HepG2 (cell line): ENCODE measurements at regions not wholly inside any gene's neighbourhood (a gene's known extent, or its start where the extent isn't known, plus 50 kb on each side); places are given as distances from the start of the nearest gene placed in this dataset.

Experiments used
- ATAC-seq: fragments of 200-7000 bp; cut with Tn5 transposase; 3 replicates; pipeline ENCODE4 v1.9.1; 2020; ENCODE audit warnings: mild to moderate bottlenecking, moderate library complexity
- BruUV-seq: library from RNA; stranded (reverse); fragments of 400-500 nt; replicated peaks from 2 replicates; lab custom pipeline; 2021; lab: Mats Ljungman, UMichigan
- CTCF ChIA-PET: fragments of 300-600 bp; formaldehyde crosslinking; extraction: SDS; loops from one replicate; lab custom pipeline; 2021; ENCODE audit warnings: low total read pairs, inconsistent platforms, low intra/inter-chr PET ratio; lab: Yijun Ruan, JAX
- POLR2A ChIA-PET: fragments of 350-600 bp; sonication (Branson Sonifier 250); formaldehyde crosslinking; loops from one replicate; lab custom pipeline; 2020; ENCODE audit warnings: antibody characterized with exemption, inconsistent platforms; lab: Yijun Ruan, JAX
- DNase-seq: peaks from one replicate; pipeline ENCODE4 v3.0.0-alpha.2; 2015; ENCODE audit warnings: low spot score
- FAIRE-seq: peaks from 3 replicates; lab custom pipeline; 2011; peaks lifted over from hg19 to GRCh38; lab: Jason Lieb, UNC
- H2AFZ ChIP-seq: one replicate; pipeline ENCODE4 v1.6.1; 2011; ENCODE audit warnings: low read length, inconsistent platforms
- H3K27ac ChIP-seq: fragments of 300-600 bp; 3 replicates; pipeline ENCODE4 v1.8.0; 2011; ENCODE audit warnings: mixed run types, mild to moderate bottlenecking, mixed read lengths, low read length, inconsistent platforms; ENCODE audit not compliant: insufficient read depth; ENCODE audit errors: extremely low read length
- H3K27me3 ChIP-seq, 2 experiments: fragments of 200-600 bp in 1 of 2; 2 replicates in 1 of 2; 3 replicates in 1 of 2; pipeline versions ENCODE4 v1.6.0 to v1.8.0; 2011; ENCODE audit warnings: low read length in 2 of 2, mild to moderate bottlenecking in 2 of 2, moderate library complexity in 2 of 2, inconsistent platforms in 1 of 2; ENCODE audit not compliant: insufficient read depth in 2 of 2, control insufficient read depth in 1 of 2
- H3K36me3 ChIP-seq, 2 experiments: fragments of 200-600 bp in 1 of 2; replicated peaks in 1 of 2; 2 replicates in 1 of 2; 3 replicates in 1 of 2; pipeline versions ENCODE4 v1.5.1 to v1.8.0; 2011; ENCODE audit warnings: low read length in 2 of 2, inconsistent platforms in 1 of 2; ENCODE audit not compliant: insufficient read depth in 2 of 2, control insufficient read depth in 1 of 2
- H3K4me1 ChIP-seq: 2 replicates; pipeline ENCODE4 v1.5.1; 2012; ENCODE audit warnings: low read length, inconsistent platforms; ENCODE audit not compliant: insufficient read depth
- H3K4me2 ChIP-seq: 2 replicates; pipeline ENCODE4 v1.6.0; 2011; ENCODE audit warnings: low read depth, low read length, inconsistent platforms
- H3K4me3 ChIP-seq, 3 experiments: fragments of 200-600 bp in 1 of 3; sonication (generic), shearing (Covaris generic) in 1 of 3; replicated peaks in 1 of 3; 2 replicates each; pipeline ENCODE4 v1.5.1; 2011 to 2016; ENCODE audit warnings: low read length in 3 of 3, inconsistent platforms in 2 of 3, low read depth in 2 of 3, mild to moderate bottlenecking in 2 of 3, control low read depth in 1 of 3, mixed read lengths in 1 of 3; ENCODE audit not compliant: insufficient read depth in 1 of 3
- H3K79me2 ChIP-seq: one replicate; pipeline ENCODE4 v1.6.1; 2011; ENCODE audit warnings: low read length, inconsistent platforms; ENCODE audit not compliant: insufficient read depth
- H3K9ac ChIP-seq: 2 replicates; pipeline ENCODE4 v1.6.0; 2011; ENCODE audit warnings: mild to moderate bottlenecking, low read depth, low read length, inconsistent platforms; ENCODE audit not compliant: insufficient read depth
- H3K9me3 ChIP-seq: 2 replicates; pipeline ENCODE4 v1.5.1; 2012; ENCODE audit warnings: mild to moderate bottlenecking, low read length
- H4K20me1 ChIP-seq: 2 replicates; pipeline ENCODE4 v1.6.0; 2011; ENCODE audit warnings: inconsistent platforms, mild to moderate bottlenecking, low read length, moderate library complexity; ENCODE audit not compliant: insufficient read depth
- KLF9 ChIP-seq: IDR thresholded peaks from 2 replicates; pipeline ENCODE4 v1.6.1; 2016; ENCODE audit warnings: low read depth
- PBX3 ChIP-seq: sonication (generic); formaldehyde crosslinking; IDR thresholded peaks from 2 replicates; pipeline ENCODE4 v1.8.1; 2023; ENCODE audit warnings: missing genetic modification reagents, inconsistent platforms, borderline replicate concordance
- RERE ChIP-seq: IDR thresholded peaks from 2 replicates; pipeline ENCODE4 v1.6.1; 2016; ENCODE audit warnings: low read depth, missing genetic modification reagents, missing compliant biosample characterization
- TBL1XR1 ChIP-seq: fragments of 150-350 bp; IDR thresholded peaks from 2 replicates; pipeline ENCODE4 v1.6.1; 2014; ENCODE audit warnings: borderline replicate concordance, low read length; ENCODE audit not compliant: partially characterized antibody
- UBTF ChIP-seq: sonication (generic); formaldehyde crosslinking; IDR thresholded peaks from 2 replicates; pipeline ENCODE4 v1.4.0; 2020; ENCODE audit warnings: mild to moderate bottlenecking, missing genetic modification reagents
- ZBTB10 ChIP-seq: sonication (generic); formaldehyde crosslinking; IDR thresholded peaks from 2 replicates; pipeline ENCODE4 v1.4.0; 2020; ENCODE audit warnings: missing genetic modification reagents, borderline replicate concordance
- ZNF180 ChIP-seq: sonication (generic); formaldehyde crosslinking; IDR thresholded peaks from 2 replicates; pipeline ENCODE4 v1.4.0; 2020; ENCODE audit warnings: low read depth, missing genetic modification reagents, borderline replicate concordance
- ZNF280D ChIP-seq: sonication (generic); formaldehyde crosslinking; IDR thresholded peaks from 2 replicates; pipeline ENCODE4 v1.5.1; 2020; ENCODE audit warnings: mild to moderate bottlenecking, missing genetic modification reagents
- ZNF44 ChIP-seq: sonication (generic); formaldehyde crosslinking; IDR thresholded peaks from 2 replicates; pipeline ENCODE4 v1.5.1; 2020; ENCODE audit warnings: mild to moderate bottlenecking, missing genetic modification reagents
- WGBS: methylation state at CpG from one replicate; pipeline ENCODE4 v1.1.6; 2017; ENCODE audit warnings: low lambda C conversion rate; 5-methylcytosine and 5-hydroxymethylcytosine counted together
- in situ Hi-C: cut with HindIII; loops from 2 replicates; pipeline ENCODE4 v1.10.0; 2017; ENCODE audit warnings: low pct_unique_long_range_greater_than_20kb; ENCODE audit not compliant: extremely low pct_ligation_motif_present
- intact Hi-C: fragments of 100-400 bp; cut with micrococcal nuclease; formaldehyde crosslinking; loops from one replicate; pipeline ENCODE4 v1.10.0; 2022; ENCODE audit not compliant: unreplicated experiment

GRCh38 chr10:71161425-71161824 lies 50.9 kb upstream of the UNC5B start:
- Histone ChIP-seq H3K4me1 (no peaks in the 10 kb centered on the region), H3K36me3 (no peaks in the 10 kb centered on the region), H3K4me3 (no peak overlapping the region), H3K27me3 (peaks cover 0 to 6% of the 10 kb centered on the region in 2 experiments; a peak in 1 of 5 replicates), H3K9me3 (no peaks in the 10 kb centered on the region), H3K9ac (no peak overlapping the region), H2AFZ (no peak overlapping the region), H3K4me2 (no peak overlapping the region), H3K79me2 (no peaks in the 10 kb centered on the region), H4K20me1 (no peaks in the 10 kb centered on the region), H3K27ac (no peak overlapping the region)
- WGBS, result 0% methylated on average over 4 of the region's 4 CpGs
- ATAC-seq (no peak), FAIRE-seq (no peak), DNase-seq (no peak)
- in situ Hi-C loops, result no loop called here
- POLR2A ChIA-PET, result no interaction called here
- intact Hi-C loops, result no loop called here
- no TSS peak for BruUV-seq
- CTCF ChIA-PET, result no interaction called here
- TF ChIP-seq UBTF (CRISPR knock-in tag) (no peak), ZBTB10 (CRISPR knock-in tag) (no peak), RERE (CRISPR knock-in tag) (no peak), ZNF280D (no peak), PBX3 (CRISPR knock-in tag) (no peak), ZNF180 (CRISPR knock-in tag) (no peak), TBL1XR1 (no peak), KLF9 (CRISPR knock-in tag) (no peak), ZNF44 (CRISPR knock-in tag) (no peak)
